ENCODE measurements at regions not wholly inside any gene's neighbourhood (a gene's known extent, or its start where the extent isn't known, plus 50 kb on each side); places are given as distances from the start of the nearest gene placed in this dataset.

DNA sequence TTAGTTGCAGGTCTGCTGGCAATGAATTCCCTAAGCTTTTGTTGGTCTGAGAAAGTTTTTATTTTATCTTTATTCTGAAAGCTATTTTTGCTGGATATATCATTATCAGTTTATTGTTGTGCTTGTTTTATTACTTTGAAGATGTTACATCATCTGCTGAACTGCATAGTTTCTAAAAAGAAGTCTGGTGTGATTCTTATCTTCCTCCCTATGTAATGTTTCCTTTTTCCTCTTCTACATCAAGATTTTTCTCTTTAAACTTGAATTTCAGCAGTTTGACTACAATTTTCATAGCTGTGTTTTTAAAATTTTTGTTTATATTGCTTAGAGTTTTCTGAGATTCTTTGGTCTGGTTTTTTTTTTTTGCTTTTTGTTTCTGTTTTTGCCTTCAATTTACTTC lies 137.1 kb upstream of the PMCH start:
- intact Hi-C loops (cut with DNase I, micrococcal nuclease), result no loop called here
- ChIA-PET POLR2A (no interaction called here), CTCF (interaction anchor here (0.6 kb wide), 1 partner anchor 10 kb away, joined by 3 read pairs; no protein-coding TSS in a partner anchor)
- H3K4me3 Mint-ChIP-seq, result no peak overlapping the region
- peaks cover 5% of the 10 kb centered on the region for H3K27me3 Mint-ChIP-seq
- TF ChIP-seq, protein P1, sequence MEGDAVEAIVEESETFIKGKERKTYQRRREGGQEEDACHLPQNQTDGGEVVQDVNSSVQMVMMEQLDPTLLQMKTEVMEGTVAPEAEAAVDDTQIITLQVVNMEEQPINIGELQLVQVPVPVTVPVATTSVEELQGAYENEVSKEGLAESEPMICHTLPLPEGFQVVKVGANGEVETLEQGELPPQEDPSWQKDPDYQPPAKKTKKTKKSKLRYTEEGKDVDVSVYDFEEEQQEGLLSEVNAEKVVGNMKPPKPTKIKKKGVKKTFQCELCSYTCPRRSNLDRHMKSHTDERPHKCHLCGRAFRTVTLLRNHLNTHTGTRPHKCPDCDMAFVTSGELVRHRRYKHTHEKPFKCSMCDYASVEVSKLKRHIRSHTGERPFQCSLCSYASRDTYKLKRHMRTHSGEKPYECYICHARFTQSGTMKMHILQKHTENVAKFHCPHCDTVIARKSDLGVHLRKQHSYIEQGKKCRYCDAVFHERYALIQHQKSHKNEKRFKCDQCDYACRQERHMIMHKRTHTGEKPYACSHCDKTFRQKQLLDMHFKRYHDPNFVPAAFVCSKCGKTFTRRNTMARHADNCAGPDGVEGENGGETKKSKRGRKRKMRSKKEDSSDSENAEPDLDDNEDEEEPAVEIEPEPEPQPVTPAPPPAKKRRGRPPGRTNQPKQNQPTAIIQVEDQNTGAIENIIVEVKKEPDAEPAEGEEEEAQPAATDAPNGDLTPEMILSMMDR (IDR thresholded peaks at IDR 0.05), result no peak
- Histone ChIP-seq H3K27me3 (ENCODE audit: control insufficient read depth in 1 of 2, insufficient read depth in 2 of 2, low read length in 2 of 2) (no peaks in the 10 kb centered on the region), H3K4me1 (ENCODE audit: insufficient read depth, low read length) (no peaks in the 10 kb centered on the region), H3K36me3 (ENCODE audit: insufficient read depth, low read length) (no peaks in the 10 kb centered on the region), H3K4me3 (ENCODE audit: low read length) (no peak overlapping the region), H3K9me3 (ENCODE audit: control insufficient read depth in 1 of 2, insufficient read depth in 1 of 2, low read length in 2 of 2) (no peaks in the 10 kb centered on the region), H3K27ac (ENCODE audit: low read depth in 1 of 2, low read length in 2 of 2) (no peak overlapping the region)
- no peak for DNase-seq
- peaks cover 8% of the 10 kb centered on the region for H3K9me3 Mint-ChIP-seq
- no peak overlapping the region for H3K27ac Mint-ChIP-seq
- no peaks in the 10 kb centered on the region for H3K36me3 Mint-ChIP-seq (ENCODE audit: low read depth)
- no peak for ATAC-seq (ENCODE audit: poor library complexity)
- no peaks in the 10 kb centered on the region for H3K4me1 Mint-ChIP-seq (ENCODE audit: low read depth)

DNA sequence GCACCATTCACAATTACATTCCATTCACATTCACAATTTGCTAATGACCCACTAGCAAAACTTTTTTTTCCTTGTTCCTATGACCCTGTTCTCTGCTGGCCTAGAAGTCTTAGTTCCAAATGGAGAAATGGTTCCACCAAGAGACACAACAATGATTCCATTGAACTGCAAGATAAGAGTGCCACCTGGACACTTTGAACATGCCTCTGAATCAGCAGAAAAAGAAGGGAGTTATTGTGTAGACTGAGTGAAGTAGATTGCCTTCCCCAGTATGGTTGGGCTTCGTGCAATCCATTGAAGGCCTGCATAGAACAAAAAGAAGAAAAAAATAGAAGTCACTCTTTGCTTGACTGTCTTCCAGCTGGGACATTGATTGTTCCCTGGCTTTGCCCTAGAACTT lies 133.8 kb upstream of the PMCH start:
- Mint-ChIP-seq H3K4me3 (no peak overlapping the region), H3K9me3 (peaks cover 3% of the 10 kb centered on the region), H3K36me3 (ENCODE audit: low read depth) (no peaks in the 10 kb centered on the region), H3K27me3 (no peaks in the 10 kb centered on the region), H3K27ac (no peak overlapping the region), H3K4me1 (ENCODE audit: low read depth) (no peaks in the 10 kb centered on the region)
- no peaks in the 10 kb centered on the region for H3K9me3 ChIP-seq (ENCODE audit: control insufficient read depth in 1 of 2, insufficient read depth in 1 of 2, low read length in 2 of 2)
- no peaks in the 10 kb centered on the region for H3K27me3 ChIP-seq (ENCODE audit: control insufficient read depth in 1 of 2, insufficient read depth in 2 of 2, low read length in 2 of 2)
- CTCF ChIA-PET, result no interaction called here
- H3K4me1 ChIP-seq (ENCODE audit: insufficient read depth, low read length), result no peaks in the 10 kb centered on the region
- intact Hi-C loops (cut with DNase I, micrococcal nuclease), result no loop called here
- ATAC-seq (ENCODE audit: poor library complexity) (no peak), DNase-seq (no peak)
- no peak overlapping the region for H3K27ac ChIP-seq (ENCODE audit: low read depth in 1 of 2, low read length in 2 of 2)
- no peaks in the 10 kb centered on the region for H3K36me3 ChIP-seq (ENCODE audit: insufficient read depth, low read length)
- no peak overlapping the region for H3K4me3 ChIP-seq (ENCODE audit: low read length)
- POLR2A ChIA-PET, result no interaction called here
- TF ChIP-seq, protein P1 (IDR thresholded peaks at IDR 0.05), result no peak

DNA sequence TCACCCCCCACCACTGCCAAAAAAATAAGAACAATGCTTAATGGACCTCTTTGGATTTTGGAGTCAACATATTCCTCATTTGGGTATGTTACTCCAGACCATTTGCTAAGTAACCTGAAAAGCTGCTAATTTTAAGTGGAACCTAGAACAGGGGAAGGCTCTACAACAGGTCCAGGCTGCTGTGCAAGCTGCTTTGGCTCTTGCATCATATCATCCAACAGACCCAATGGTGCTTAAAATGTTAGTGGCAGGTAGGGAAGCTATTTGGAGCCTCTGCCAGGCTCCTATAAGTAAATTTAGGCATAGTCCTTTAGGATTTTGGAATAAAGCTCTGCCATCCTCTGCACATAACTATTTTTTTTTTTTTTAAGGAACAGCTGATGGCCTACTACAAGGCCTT lies 132.2 kb upstream of the PMCH start:
- no peak for ATAC-seq (ENCODE audit: poor library complexity)
- Histone ChIP-seq H3K27ac (ENCODE audit: low read depth in 1 of 2, low read length in 2 of 2) (no peak overlapping the region), H3K4me1 (ENCODE audit: insufficient read depth, low read length) (no peaks in the 10 kb centered on the region), H3K36me3 (ENCODE audit: insufficient read depth, low read length) (no peaks in the 10 kb centered on the region), H3K27me3 (ENCODE audit: control insufficient read depth in 1 of 2, insufficient read depth in 2 of 2, low read length in 2 of 2) (no peaks in the 10 kb centered on the region), H3K9me3 (ENCODE audit: control insufficient read depth in 1 of 2, insufficient read depth in 1 of 2, low read length in 2 of 2) (no peaks in the 10 kb centered on the region), H3K4me3 (ENCODE audit: low read length) (no peak overlapping the region)
- H3K4me3 Mint-ChIP-seq, result no peak overlapping the region
- intact Hi-C loops (cut with DNase I, micrococcal nuclease), result no loop called here
- peaks cover 8% of the 10 kb centered on the region for H3K9me3 Mint-ChIP-seq
- ChIA-PET CTCF (no interaction called here), POLR2A (no interaction called here)
- DNase-seq, result no peak
- H3K4me1 Mint-ChIP-seq (ENCODE audit: low read depth), result no peaks in the 10 kb centered on the region
- TF ChIP-seq, protein P1 (IDR thresholded peaks at IDR 0.05), result no peak
- H3K27ac Mint-ChIP-seq, result no peak overlapping the region
- H3K36me3 Mint-ChIP-seq (ENCODE audit: low read depth), result no peaks in the 10 kb centered on the region
- no peaks in the 10 kb centered on the region for H3K27me3 Mint-ChIP-seq
